ENCODE measurements at regions not wholly inside any gene's neighbourhood (a gene's known extent, or its start where the extent isn't known, plus 50 kb on each side); places are given as distances from the start of the nearest gene placed in this dataset.

- no peaks in the 10 kb centered on the region for H3K27me3 ChIP-seq (replicated peaks in 1 of 4; ENCODE audit: control insufficient read depth in 3 of 4, extremely low read depth in 1 of 4, insufficient read depth in 3 of 4, low read length in 3 of 4)
- H3K23ac ChIP-seq (ENCODE audit: insufficient read length), result no peak overlapping the region
- DNase-seq (ENCODE audit: low read depth in 1 of 2, low spot score in 2 of 2) (no peak), FAIRE-seq (no peak)
- no peaks in the 10 kb centered on the region for H3K36me3 ChIP-seq (ENCODE audit: control insufficient read depth in 2 of 4, insufficient read depth in 4 of 4, low read length in 3 of 4)
- H3K4ac ChIP-seq (replicated peaks; ENCODE audit: insufficient read length, low read depth, low read length), result no peak overlapping the region
- no peak overlapping the region for H2BK5ac ChIP-seq (ENCODE audit: low read depth, low read length)
- WGBS, 2 experiments (ENCODE audit: extremely low coverage in 1 of 2, insufficient coverage in 1 of 2, insufficient read length in 1 of 2, insufficient replicate concordance in 2 of 2, low coverage in 1 of 2, low lambda C conversion rate in 2 of 2, missing lambda C conversion rate in 1 of 2), result 90% methylated on average over 3 of the region's 3 CpGs; no CpG with 5 or more reads in 1 of the 2 experiments
- no peaks in the 10 kb centered on the region for H3K9me3 ChIP-seq (ENCODE audit: insufficient read depth in 2 of 2, low read depth in 1 of 2, low read length in 1 of 2)
- ChIA-PET CTCF (ENCODE audit: partially characterized antibody) (interaction anchor here (0.6 kb wide), 1 partner anchor 1019 kb away, joined by 3 read pairs; no protein-coding TSS in a partner anchor), POLR2A (ENCODE audit: partially characterized antibody) (no interaction called here)
- no peaks in the 10 kb centered on the region for H4K20me1 ChIP-seq (replicated peaks in 1 of 2; ENCODE audit: control insufficient read depth in 1 of 2, insufficient read depth in 2 of 2, low read length in 2 of 2)
- H2AFZ ChIP-seq (ENCODE audit: low read length), result no peak overlapping the region
- H2BK20ac ChIP-seq (ENCODE audit: low read length), result no peak overlapping the region
- no peak overlapping the region for H2AK5ac ChIP-seq (ENCODE audit: low read depth, low read length)
- no peak overlapping the region for H4K91ac ChIP-seq (replicated peaks; ENCODE audit: insufficient read length, low read length)
- no peak overlapping the region for H3K56ac ChIP-seq (replicated peaks; ENCODE audit: insufficient read length, low read depth, low read length)
- H3K4me2 ChIP-seq (ENCODE audit: insufficient read depth in 1 of 2, low read depth in 2 of 2, low read length in 2 of 2), result no peak overlapping the region
- H3K18ac ChIP-seq (ENCODE audit: extremely low read depth, low read length), result no peak overlapping the region
- H3K79me1 ChIP-seq (ENCODE audit: low read depth, low read length), result no peaks in the 10 kb centered on the region
- no peak overlapping the region for H3K4me3 ChIP-seq (ENCODE audit: extremely low read depth in 1 of 4, insufficient read depth in 2 of 4, low read depth in 3 of 4, low read length in 4 of 4)
- H2BK12ac ChIP-seq (ENCODE audit: low read depth, low read length), result no peak overlapping the region
- no peak overlapping the region for H4K5ac ChIP-seq (ENCODE audit: insufficient read length, low read depth, low read length)
- H3K14ac ChIP-seq (ENCODE audit: insufficient read length), result no peak overlapping the region
- no peak overlapping the region for H3K27ac ChIP-seq (ENCODE audit: low read depth, low read length)
- no peak overlapping the region for H2BK120ac ChIP-seq (replicated peaks; ENCODE audit: low read depth, low read length)
- no peak overlapping the region for H2BK15ac ChIP-seq (ENCODE audit: low read length)
- no peak overlapping the region for H3K9ac ChIP-seq (replicated peaks in 1 of 4; ENCODE audit: extremely low read depth in 1 of 4, low read depth in 3 of 4, low read length in 3 of 4)
- no peak overlapping the region for H4K8ac ChIP-seq (ENCODE audit: extremely low read depth, insufficient read depth, low read length)
- H3K23me2 ChIP-seq (ENCODE audit: low read depth, low read length), result no peaks in the 10 kb centered on the region
- no peaks in the 10 kb centered on the region for H3K4me1 ChIP-seq (replicated peaks in 1 of 4; ENCODE audit: control insufficient read depth in 3 of 4, insufficient read depth in 4 of 4, low read length in 3 of 4)
- H3K79me2 ChIP-seq (ENCODE audit: control insufficient read depth in 1 of 2, insufficient read depth in 2 of 2, low read length in 2 of 2), result no peaks in the 10 kb centered on the region
- no peak for TF ChIP-seq BRCA1 (IDR thresholded peaks at IDR 0.05; ENCODE audit: low read depth, low read length)
- TF ChIP-seq CTCF (IDR thresholded peaks at IDR 0.05; ENCODE audit: control extremely low read depth in 1 of 3, insufficient read depth in 1 of 3, low read depth in 1 of 3, low read length in 3 of 3), result no peak
- no peak for TF ChIP-seq EZH2 (IDR thresholded peaks at IDR 0.05; ENCODE audit: low read depth, low read length, severe bottlenecking)
- no peak for TF ChIP-seq BCL11A (IDR thresholded peaks at IDR 0.05; ENCODE audit: low read depth in 2 of 2, low read length in 2 of 2)
- TF ChIP-seq CHD1 (IDR thresholded peaks at IDR 0.05; ENCODE audit: low read depth, low read length), result no peak
These were observed 449.2 kb upstream of the DCC start for GRCh38 chr18:51890762-51891161.
